ENCODE measurements at regions not wholly inside any gene's neighbourhood (a gene's known extent, or its start where the extent isn't known, plus 50 kb on each side); places are given as distances from the start of the nearest gene placed in this dataset.
A peak's percentile ranks its signal among the peaks of the same experiment; 100 is the strongest.

GRCh38 chr15:98425173-98425572 lies 223.2 kb upstream of the IGF1R start:
- DNase-seq = no peak

GRCh38 chr15:98427321-98427720 lies 221.0 kb upstream of the IGF1R start:
- DNase-seq = no peak

- peak; percentile 62 for DNase-seq
Observed at GRCh38 chr15:98428253-98428989, 219.9 kb upstream of the IGF1R start.

GRCh38 chr15:98431171-98431570 lies 217.2 kb upstream of the IGF1R start:
- DNase-seq = no peak

GRCh38 chr15:98433346-98433745 lies 215.0 kb upstream of the IGF1R start:
- no peak for DNase-seq

GRCh38 chr15:98433856-98434255 lies 214.5 kb upstream of the IGF1R start:
- no peak for DNase-seq

- DNase-seq = no peak
Observed at GRCh38 chr15:98437752-98438151, 210.6 kb upstream of the IGF1R start.

- no peak for DNase-seq
Observed at GRCh38 chr15:98438326-98438725, 210.0 kb upstream of the IGF1R start.

GRCh38 chr15:98438907-98439306 lies 209.4 kb upstream of the IGF1R start:
- DNase-seq = no peak

GRCh38 chr15:98439523-98439942 lies 208.8 kb upstream of the IGF1R start:
- no peak for DNase-seq

GRCh38 chr15:98440917-98441316 lies 207.4 kb upstream of the IGF1R start:
- no peak for DNase-seq

- DNase-seq = no peak
Observed at GRCh38 chr15:98441599-98441998, 206.7 kb upstream of the IGF1R start.

GRCh38 chr15:98442379-98442833 lies 205.9 kb upstream of the IGF1R start:
- DNase-seq = peak; percentile 82

- no peak for DNase-seq
Observed at GRCh38 chr15:98442901-98443300, 205.4 kb upstream of the IGF1R start.

- DNase-seq = no peak
Observed at GRCh38 chr15:98443526-98443925, 204.8 kb upstream of the IGF1R start.

- DNase-seq = no peak
Observed at GRCh38 chr15:98444138-98444537, 204.2 kb upstream of the IGF1R start.

- no peak for DNase-seq
Observed at GRCh38 chr15:98445315-98445714, 203.0 kb upstream of the IGF1R start.

- DNase-seq = no peak
Observed at GRCh38 chr15:98446083-98446482, 202.3 kb upstream of the IGF1R start.

- no peak for DNase-seq
Observed at GRCh38 chr15:98447069-98447468, 201.3 kb upstream of the IGF1R start.

GRCh38 chr15:98451236-98451635 lies 197.1 kb upstream of the IGF1R start:
- no peak for DNase-seq

- no peak for DNase-seq
Observed at GRCh38 chr15:98452238-98452637, 196.1 kb upstream of the IGF1R start.

GRCh38 chr15:98455904-98456303 lies 192.4 kb upstream of the IGF1R start:
- no peak for DNase-seq

- no peak for DNase-seq
Observed at GRCh38 chr15:98476559-98476958, 171.8 kb upstream of the IGF1R start.

- no peak for DNase-seq
Observed at GRCh38 chr15:98480844-98481243, 167.5 kb upstream of the IGF1R start.

- no peak for DNase-seq
Observed at GRCh38 chr15:98483575-98484130, 164.7 kb upstream of the IGF1R start.

Data from fibroblast of skin of right quadriceps (primary cell).